SU-DHL-6 (cell line): ENCODE measurements at regions not wholly inside any gene's neighbourhood (a gene's known extent, or its start where the extent isn't known, plus 50 kb on each side); places are given as distances from the start of the nearest gene placed in this dataset.

Source experiments
- EZH2phosphoT487 ChIP-seq: fragments of 200-600 bp; sonication (generic), shearing (Covaris generic); conservative IDR thresholded peaks from 2 replicates; pipeline ENCODE4 v1.6.1; 2018; ENCODE audit warnings: mild to moderate bottlenecking, antibody characterized with exemption, low read length, moderate library complexity, mixed read lengths
- TF ChIP-seq, protein P1 (sequence below): fragments of 200-600 bp; sonication (generic); IDR thresholded peaks from one replicate; pipeline ENCODE4 v1.5.1; 2017; ENCODE audit warnings: antibody characterized with exemption, mild to moderate bottlenecking, low read length, moderate library complexity; ENCODE audit not compliant: insufficient read depth, poor library complexity, severe bottlenecking

DNA sequence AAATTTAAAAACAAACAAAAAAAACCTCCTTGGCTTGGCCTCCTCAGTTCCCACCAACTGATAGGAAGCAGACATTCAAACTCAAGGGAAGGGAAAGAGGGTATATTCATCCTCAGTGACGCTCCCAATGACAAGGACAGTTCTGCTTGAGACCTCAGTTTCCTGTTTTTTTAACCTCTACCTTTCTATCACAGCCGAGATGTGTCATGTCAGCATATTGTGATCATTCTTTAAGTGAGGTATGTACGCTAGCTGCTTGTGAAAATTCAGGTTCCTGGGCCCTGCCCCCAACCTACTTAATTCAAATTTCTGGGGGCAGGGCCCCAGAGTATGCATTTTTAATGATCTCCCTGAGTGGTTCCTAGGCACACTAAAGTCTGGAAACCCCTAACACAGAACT, 611.9 kb upstream of the TBX3 start:
- TF ChIP-seq, protein P1, sequence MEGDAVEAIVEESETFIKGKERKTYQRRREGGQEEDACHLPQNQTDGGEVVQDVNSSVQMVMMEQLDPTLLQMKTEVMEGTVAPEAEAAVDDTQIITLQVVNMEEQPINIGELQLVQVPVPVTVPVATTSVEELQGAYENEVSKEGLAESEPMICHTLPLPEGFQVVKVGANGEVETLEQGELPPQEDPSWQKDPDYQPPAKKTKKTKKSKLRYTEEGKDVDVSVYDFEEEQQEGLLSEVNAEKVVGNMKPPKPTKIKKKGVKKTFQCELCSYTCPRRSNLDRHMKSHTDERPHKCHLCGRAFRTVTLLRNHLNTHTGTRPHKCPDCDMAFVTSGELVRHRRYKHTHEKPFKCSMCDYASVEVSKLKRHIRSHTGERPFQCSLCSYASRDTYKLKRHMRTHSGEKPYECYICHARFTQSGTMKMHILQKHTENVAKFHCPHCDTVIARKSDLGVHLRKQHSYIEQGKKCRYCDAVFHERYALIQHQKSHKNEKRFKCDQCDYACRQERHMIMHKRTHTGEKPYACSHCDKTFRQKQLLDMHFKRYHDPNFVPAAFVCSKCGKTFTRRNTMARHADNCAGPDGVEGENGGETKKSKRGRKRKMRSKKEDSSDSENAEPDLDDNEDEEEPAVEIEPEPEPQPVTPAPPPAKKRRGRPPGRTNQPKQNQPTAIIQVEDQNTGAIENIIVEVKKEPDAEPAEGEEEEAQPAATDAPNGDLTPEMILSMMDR = no peak
- TF ChIP-seq EZH2phosphoT487 = no peak
